GM18517 (cell line): ENCODE measurements at regions not wholly inside any gene's neighbourhood (a gene's known extent, or its start where the extent isn't known, plus 50 kb on each side); places are given as distances from the start of the nearest gene placed in this dataset.

ENCODE experiments used
- ATAC-seq: cut with Tn5 transposase; IDR thresholded peaks from one replicate; pipeline ENCODE4 v1.9.1; 2021; ENCODE audit warnings: mild to moderate bottlenecking, moderate library complexity; ENCODE audit not compliant: unreplicated experiment

DNA sequence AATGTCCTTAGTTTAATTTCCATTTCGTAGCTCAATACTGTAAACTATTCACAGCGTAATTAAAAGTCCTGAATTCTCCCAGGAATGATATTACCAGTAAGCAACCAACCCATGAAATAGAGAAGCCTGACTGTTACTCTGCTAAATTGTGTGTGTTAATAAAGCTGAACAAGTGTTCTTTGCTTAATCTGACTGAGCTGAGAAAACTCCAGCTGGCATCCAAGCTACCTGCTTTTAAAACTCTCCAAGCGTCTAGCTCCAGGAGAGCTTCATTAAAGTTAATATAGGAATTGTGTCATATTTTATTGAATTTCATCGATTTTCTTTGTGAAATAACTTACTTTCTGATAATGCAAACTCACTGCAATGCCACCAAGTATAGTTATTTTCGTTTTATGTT, 524.4 kb downstream of the SLC16A7 start:
- ATAC-seq, result no peak

- ATAC-seq, result no peak
These were observed 527.7 kb downstream of the SLC16A7 start for GRCh38 chr12:60123557-60123956.

DNA sequence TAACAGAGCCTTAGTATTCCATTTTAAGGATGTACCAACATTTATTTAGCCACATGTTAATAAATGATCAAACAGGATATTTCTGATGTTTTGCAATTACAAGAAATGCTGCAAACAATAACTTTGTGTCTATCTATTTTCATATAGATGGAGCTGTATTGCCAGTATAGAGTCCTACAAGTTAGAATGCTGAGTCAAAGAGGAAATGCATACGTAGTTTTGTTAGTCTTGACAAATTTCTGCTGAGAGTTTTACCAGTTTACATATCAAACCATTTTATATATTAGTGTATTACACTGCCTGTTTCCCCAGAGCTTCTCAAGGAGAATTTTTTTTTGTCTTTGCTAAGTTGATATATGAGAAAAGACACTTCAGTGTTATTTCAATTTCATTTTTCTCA, 541.7 kb downstream of the SLC16A7 start:
- no peak for ATAC-seq

DNA sequence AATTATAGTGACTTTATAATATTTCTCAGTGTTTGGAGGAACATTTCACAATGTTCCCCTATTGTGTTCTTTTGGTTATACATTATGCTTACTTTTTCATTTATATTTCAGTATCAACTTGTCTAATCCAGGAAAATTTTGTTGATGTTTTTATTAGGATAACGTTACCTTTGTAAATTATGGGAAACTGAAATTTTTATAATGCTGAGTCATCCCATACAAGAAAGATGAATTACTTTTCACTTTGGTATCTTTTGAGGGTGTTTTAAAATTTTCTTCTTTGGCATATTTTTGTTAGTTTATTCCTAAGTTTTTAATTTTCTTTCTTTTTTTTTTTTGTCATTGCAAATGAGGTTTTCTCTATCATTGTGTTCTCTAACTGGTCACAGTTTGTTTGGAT, 542.7 kb downstream of the SLC16A7 start:
- no peak for ATAC-seq

GRCh38 chr12:60144395-60144794, 548.6 kb downstream of the SLC16A7 start:
- ATAC-seq, result no peak

GRCh38 chr12:60148109-60148508, 552.3 kb downstream of the SLC16A7 start:
- ATAC-seq, result no peak

DNA sequence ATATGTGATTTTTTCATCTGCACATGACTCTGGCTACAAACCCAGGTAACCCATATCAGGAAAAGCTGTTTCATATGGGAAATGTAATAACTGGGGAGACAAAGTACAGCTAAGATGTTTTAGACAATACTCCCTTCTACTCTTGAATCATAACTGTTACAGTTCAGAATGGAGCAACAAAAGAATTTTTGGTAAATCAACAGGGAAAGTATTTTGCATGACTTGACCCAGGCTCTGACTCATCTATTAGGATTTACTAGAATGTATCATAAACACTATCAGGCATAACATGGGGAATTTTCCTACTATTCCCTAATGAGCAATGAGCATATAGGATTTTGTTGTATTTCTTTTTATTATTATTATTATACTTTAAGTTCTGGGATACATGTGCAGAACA, 553.0 kb downstream of the SLC16A7 start:
- ATAC-seq, result no peak

GRCh38 chr12:60152756-60153155, 556.9 kb downstream of the SLC16A7 start:
- ATAC-seq, result no peak

DNA sequence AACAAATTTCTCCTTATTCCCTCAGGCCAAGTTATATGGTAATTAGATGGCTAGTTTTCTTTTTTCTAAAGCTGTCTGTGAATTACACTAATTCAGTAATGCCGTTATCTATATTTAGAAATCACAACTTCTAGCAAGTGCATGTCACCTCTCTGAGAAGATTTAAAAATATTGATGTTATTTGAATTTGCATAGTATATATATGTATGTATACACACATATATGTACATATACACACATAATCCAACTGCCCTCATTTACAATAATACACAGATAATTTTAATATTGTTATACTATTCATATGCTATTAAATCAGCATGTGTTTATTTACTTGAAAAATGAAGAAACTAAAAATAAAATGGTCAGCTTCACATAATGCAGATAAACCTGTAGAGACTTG, 563.9 kb downstream of the SLC16A7 start:
- ATAC-seq, result no peak

DNA sequence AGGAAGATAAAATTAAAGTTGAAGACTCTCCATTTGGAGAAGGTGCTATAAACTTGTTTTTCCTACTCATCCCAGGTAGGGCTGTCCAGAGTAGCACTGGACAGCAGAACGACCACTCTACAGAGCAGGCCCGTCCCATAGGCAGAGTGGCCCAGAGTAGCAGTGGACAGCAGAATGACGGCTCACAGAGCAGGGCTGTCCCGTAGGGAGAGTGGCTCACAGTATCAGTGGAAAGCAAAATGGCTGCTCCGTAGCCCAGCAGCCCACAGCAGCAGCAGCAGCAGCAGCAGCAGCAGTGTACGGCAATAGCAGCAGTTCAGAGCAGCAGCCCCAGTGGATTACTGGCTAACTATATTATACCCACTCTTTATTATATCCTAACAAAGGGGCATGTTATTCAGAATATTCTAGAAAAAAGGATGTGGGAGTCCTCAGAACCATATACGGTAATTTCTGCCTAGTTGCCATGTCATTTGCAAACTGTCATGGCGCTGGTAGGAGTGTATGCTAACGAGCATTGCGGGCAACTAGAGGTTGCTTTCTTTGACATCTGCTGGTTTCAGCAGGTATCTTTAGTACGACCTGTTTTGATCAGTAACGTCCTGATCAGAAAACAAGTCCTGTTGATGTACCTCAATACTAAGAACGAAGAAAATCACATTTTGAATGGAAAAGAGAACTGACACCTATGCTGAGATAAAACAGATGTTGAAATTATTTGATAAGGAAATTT, 567.3 kb downstream of the SLC16A7 start:
- ATAC-seq, result no peak

GRCh38 chr12:60165781-60166180, 570.0 kb downstream of the SLC16A7 start:
- ATAC-seq, result no peak

DNA sequence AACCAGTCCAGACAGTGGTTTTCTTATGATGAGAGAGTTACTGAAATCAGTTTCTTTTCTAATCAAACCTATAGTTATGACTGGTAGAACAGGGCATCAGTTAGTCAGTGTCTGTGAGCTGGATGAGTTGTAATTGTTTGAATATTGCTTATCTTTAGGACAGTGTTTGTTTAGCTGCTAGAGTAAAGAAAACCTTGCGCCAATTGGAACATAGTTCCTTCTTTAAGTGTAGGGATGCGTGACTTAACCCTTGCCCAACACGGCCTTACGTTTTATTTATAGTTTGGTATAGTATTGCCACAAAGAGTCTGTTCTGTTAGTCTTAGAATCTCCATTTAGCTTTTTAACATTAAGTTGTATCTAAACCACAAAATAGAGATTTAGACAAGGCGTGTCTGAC, 572.6 kb downstream of the SLC16A7 start:
- no peak for ATAC-seq

DNA sequence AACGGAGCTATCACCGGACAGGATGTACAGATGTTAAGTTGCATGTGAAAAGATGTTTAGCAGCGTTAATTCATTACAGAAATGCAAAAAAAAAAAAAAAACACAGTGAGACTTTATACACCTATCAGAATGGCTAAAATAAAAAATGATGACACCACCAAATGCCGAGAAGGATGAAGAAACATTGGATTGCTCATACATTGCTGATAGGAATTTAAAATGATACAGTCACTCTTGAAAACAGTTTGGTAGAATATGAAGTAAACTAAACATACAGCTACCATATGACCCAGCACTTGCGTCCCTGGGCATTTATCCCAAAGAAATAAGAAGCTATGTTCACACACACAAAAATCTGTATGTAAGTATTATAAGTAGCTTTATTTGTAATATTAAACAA, 574.1 kb downstream of the SLC16A7 start:
- ATAC-seq, result no peak

DNA sequence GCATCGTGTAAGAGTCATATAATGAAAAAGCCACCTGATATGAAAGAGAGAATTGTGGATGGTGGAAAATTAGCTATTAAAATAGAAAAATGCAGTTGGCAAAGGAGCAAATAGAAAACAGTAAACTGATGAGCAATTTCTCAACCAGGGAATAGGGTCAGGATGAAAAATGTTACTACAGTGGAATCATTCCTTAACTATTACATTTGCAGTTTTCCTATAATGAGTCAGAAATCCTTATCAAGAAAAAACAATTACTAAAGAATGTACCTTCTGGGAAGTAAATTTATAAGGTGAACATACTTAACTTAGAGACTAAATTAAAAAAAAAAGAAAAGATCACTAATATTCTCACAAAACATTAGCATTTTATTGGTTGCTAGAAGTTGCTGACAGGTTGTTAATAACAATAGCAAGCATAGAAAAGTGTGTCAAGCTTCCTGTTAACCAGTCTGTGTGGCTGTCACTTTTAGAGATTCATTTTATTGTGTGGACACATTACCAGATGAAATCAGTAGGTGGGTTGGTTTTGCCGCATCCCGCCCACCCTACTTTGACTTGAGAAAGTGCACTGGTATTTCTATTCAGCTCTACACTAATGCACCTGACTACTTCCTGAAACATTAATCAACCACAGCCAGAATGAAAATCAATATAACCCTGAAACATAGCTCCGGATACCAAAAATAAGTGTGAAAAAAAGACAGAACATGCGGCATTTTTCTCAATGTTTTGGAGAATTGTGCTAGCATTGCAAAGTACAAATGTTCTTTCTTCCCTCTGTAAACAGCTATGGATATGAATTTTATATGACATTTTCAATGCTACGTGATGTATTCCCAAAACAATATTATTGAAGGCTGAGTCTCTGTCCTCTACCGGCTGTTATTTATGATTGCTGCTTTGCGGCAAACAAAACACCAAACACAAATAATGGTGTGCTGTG, 576.7 kb downstream of the SLC16A7 start:
- no peak for ATAC-seq

GRCh38 chr12:60173224-60174170, 577.7 kb downstream of the SLC16A7 start:
- no peak for ATAC-seq

GRCh38 chr12:60174476-60174875, 578.6 kb downstream of the SLC16A7 start:
- ATAC-seq, result no peak

GRCh38 chr12:60174941-60175340, 579.1 kb downstream of the SLC16A7 start:
- ATAC-seq, result no peak

GRCh38 chr12:60176891-60177290, 581.1 kb downstream of the SLC16A7 start:
- ATAC-seq, result no peak

DNA sequence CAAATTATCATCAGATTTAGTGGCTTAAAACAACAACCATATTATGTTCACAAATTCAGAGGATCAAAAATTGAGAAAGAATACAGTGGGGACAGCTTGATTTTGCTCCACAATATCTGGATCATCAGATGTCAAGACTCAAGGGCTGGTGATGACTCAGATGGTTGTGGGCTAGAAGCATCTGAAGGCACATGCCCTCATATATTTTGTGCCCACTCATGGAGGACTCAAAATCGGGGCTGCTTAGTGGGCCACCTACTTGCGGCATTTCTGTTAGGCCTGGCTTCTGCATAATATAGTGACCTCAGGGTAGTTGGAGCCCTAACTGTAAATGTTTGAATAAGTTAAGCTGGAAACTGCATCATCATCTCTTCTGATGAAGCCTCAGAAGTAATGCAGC, 584.5 kb downstream of the SLC16A7 start:
- no peak for ATAC-seq

- no peak for ATAC-seq
These were observed 586.5 kb downstream of the SLC16A7 start for GRCh38 chr12:60182354-60182753.

GRCh38 chr12:60184096-60184495, 588.3 kb downstream of the SLC16A7 start:
- ATAC-seq, result no peak
